ENCODE measurements at regions not wholly inside any gene's neighbourhood (a gene's known extent, or its start where the extent isn't known, plus 50 kb on each side); places are given as distances from the start of the nearest gene placed in this dataset.

DNA sequence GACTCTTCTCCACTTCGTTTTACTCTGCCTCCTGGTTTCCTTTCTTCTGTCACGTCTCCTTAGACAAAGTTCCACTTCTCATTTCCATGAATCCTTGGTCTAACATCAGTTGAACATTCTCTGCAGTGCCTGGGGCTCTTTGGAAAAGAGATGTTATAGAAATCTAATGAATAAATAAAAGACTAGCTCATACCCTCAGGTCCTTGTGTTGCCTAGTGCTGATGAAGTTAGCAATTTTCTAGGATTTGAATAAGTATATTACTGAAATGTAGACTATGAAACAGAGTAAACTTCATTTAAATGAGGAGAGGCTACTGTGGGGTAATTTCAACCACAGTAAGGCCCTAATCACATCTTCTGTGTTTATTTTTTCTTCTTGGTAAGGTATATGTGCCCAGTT, 146.9 kb upstream of the CADPS start:
- Histone ChIP-seq H3K36me3 (no peaks in the 10 kb centered on the region), H3K9ac (ENCODE audit: low read depth in 2 of 2, low read length in 2 of 2) (no peak overlapping the region), H3K4me3 (no peak overlapping the region), H3K4me1 (no peaks in the 10 kb centered on the region), H3K9me3 (no peaks in the 10 kb centered on the region), H3K27ac (no peak overlapping the region), H3K27me3 (no peaks in the 10 kb centered on the region)
- intact Hi-C loops (cut with DNase I): no loop called here
- DNase-seq: no peak
- TF ChIP-seq, protein P1, sequence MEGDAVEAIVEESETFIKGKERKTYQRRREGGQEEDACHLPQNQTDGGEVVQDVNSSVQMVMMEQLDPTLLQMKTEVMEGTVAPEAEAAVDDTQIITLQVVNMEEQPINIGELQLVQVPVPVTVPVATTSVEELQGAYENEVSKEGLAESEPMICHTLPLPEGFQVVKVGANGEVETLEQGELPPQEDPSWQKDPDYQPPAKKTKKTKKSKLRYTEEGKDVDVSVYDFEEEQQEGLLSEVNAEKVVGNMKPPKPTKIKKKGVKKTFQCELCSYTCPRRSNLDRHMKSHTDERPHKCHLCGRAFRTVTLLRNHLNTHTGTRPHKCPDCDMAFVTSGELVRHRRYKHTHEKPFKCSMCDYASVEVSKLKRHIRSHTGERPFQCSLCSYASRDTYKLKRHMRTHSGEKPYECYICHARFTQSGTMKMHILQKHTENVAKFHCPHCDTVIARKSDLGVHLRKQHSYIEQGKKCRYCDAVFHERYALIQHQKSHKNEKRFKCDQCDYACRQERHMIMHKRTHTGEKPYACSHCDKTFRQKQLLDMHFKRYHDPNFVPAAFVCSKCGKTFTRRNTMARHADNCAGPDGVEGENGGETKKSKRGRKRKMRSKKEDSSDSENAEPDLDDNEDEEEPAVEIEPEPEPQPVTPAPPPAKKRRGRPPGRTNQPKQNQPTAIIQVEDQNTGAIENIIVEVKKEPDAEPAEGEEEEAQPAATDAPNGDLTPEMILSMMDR (IDR thresholded peaks at IDR 0.05): no peak

DNA sequence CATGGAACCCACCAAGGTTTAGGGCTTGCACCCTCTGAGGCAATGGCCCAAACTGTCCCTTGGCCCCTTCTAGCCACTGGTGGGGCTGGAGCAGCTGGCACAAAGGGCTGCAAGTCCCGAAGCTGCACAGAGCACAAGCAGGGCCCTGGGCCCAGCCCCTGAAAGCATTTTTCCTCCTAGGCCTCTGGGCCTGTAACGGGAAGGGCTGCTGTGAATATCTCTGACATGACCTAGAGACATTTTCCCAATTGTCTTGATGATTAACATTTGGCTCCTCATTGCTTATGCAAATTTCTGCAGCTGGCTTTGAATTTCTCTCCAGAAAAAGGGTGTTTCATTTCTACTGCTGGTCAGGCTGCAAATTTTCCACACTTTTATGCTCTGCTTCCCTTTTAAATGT, 151.5 kb upstream of the CADPS start:
- TF ChIP-seq, protein P1 (IDR thresholded peaks at IDR 0.05): no peak
- DNase-seq: no peak
- no peak overlapping the region for H3K27ac ChIP-seq
- no peaks in the 10 kb centered on the region for H3K4me1 ChIP-seq
- no peak overlapping the region for H3K4me3 ChIP-seq
- no peak overlapping the region for H3K9ac ChIP-seq (ENCODE audit: low read depth in 2 of 2, low read length in 2 of 2)
- intact Hi-C loops (cut with DNase I): no loop called here
- no peaks in the 10 kb centered on the region for H3K9me3 ChIP-seq
- no peaks in the 10 kb centered on the region for H3K27me3 ChIP-seq
- no peaks in the 10 kb centered on the region for H3K36me3 ChIP-seq

DNA sequence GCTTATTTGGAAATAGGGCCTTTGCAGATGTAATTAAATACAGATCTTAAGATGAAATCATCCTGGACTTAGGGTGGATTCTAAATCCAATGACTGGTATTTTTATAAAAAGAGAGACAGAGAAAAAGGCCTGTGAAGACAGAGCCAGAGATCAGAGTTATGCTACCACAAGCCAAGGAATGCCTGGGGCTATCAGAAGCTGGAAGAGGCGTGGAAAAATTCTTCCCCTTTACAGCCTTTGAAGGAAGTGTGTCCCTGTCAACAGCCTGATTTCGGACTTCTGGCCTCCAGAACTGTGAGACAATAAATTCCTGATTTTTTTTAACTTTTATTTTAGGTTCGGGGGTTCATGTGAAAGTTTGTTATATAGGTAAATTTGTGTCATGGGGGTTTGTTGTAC, 154.1 kb upstream of the CADPS start:
- intact Hi-C loops (cut with DNase I): no loop called here
- TF ChIP-seq, protein P1 (IDR thresholded peaks at IDR 0.05): no peak
- DNase-seq: no peak
- Histone ChIP-seq H3K4me1 (no peaks in the 10 kb centered on the region), H3K9ac (ENCODE audit: low read depth in 2 of 2, low read length in 2 of 2) (no peak overlapping the region), H3K27ac (no peak overlapping the region), H3K36me3 (no peaks in the 10 kb centered on the region), H3K4me3 (no peak overlapping the region), H3K27me3 (no peaks in the 10 kb centered on the region), H3K9me3 (no peaks in the 10 kb centered on the region)

DNA sequence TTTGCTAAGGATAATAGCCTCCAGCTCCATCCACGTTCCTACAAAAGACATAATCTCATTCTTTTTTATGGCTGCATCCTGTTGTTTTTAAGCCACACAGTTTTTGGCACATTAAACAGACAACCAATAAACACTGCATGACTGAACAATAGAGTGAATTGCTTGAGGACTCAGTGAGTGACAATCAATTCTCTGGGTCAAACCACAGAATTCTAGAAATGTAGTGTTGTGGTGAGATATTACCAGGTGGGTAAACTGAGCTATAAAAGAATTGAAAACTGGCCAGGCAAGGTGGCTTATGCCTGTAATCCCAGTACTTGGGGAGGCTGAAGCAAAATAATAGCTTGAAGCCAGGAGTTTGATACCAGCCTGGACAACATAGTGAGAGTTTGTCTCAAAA, 154.7 kb upstream of the CADPS start:
- no peak overlapping the region for H3K4me3 ChIP-seq
- no peaks in the 10 kb centered on the region for H3K4me1 ChIP-seq
- H3K27me3 ChIP-seq: no peaks in the 10 kb centered on the region
- no peaks in the 10 kb centered on the region for H3K9me3 ChIP-seq
- no peak overlapping the region for H3K9ac ChIP-seq (ENCODE audit: low read depth in 2 of 2, low read length in 2 of 2)
- no peaks in the 10 kb centered on the region for H3K36me3 ChIP-seq
- TF ChIP-seq, protein P1 (IDR thresholded peaks at IDR 0.05): no peak
- intact Hi-C loops (cut with DNase I): no loop called here
- DNase-seq: no peak
- H3K27ac ChIP-seq: no peak overlapping the region

DNA sequence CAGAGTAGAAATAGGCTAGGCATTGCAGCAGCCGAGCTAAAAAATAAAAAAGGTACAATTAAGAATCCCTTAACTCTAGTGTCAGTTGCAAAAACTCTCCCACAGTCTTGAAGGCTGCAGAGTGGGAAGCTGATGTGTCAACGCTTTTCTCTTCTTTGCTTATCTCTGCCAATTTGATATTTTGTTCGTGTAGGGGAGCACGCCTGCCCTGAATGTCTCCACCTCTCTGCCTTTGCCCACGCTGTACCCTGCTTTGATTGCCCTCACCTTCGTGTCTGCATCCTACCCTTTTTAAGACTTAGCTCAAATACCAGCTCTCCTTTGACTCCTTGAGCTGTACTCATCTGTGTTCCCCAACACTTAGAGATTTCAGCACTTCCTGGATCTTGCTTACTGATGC, 155.4 kb upstream of the CADPS start:
- H3K4me1 ChIP-seq: no peaks in the 10 kb centered on the region
- no peak for DNase-seq
- no peaks in the 10 kb centered on the region for H3K27me3 ChIP-seq
- H3K27ac ChIP-seq: no peak overlapping the region
- H3K36me3 ChIP-seq: no peaks in the 10 kb centered on the region
- H3K4me3 ChIP-seq: no peak overlapping the region
- intact Hi-C loops (cut with DNase I): no loop called here
- TF ChIP-seq, protein P1 (IDR thresholded peaks at IDR 0.05): no peak
- H3K9ac ChIP-seq (ENCODE audit: low read depth in 2 of 2, low read length in 2 of 2): no peak overlapping the region
- H3K9me3 ChIP-seq: no peaks in the 10 kb centered on the region

DNA sequence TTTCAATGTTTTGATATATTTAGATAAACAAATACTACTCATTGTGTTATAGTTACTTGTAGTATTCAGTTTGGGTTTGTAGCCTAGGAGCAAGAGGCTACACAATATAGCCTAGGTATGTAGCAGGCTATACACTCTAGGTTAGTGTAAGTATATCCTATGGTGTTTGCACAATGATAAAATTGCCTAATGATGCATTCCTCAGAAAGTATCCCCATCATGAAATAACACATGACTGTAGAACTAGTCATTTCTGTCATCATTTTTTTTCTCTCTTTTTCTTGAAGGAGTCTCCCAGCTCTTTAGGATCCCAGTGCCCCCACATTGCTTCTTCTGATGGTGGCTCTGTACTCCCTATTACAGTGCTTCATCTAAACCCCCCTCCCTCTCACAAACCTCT, 157.7 kb upstream of the CADPS start:
- Histone ChIP-seq H3K27ac (no peak overlapping the region), H3K4me1 (no peaks in the 10 kb centered on the region), H3K36me3 (no peaks in the 10 kb centered on the region), H3K27me3 (no peaks in the 10 kb centered on the region), H3K9me3 (no peaks in the 10 kb centered on the region), H3K4me3 (no peak overlapping the region), H3K9ac (ENCODE audit: low read depth in 2 of 2, low read length in 2 of 2) (no peak overlapping the region)
- intact Hi-C loops (cut with DNase I): no loop called here
- TF ChIP-seq, protein P1 (IDR thresholded peaks at IDR 0.05): no peak
- no peak for DNase-seq

All from colonic mucosa (tissue), 4 donors.